Bronchial epithelial cell (primary cell): ENCODE measurements at regions not wholly inside any gene's neighbourhood (a gene's known extent, or its start where the extent isn't known, plus 50 kb on each side); places are given as distances from the start of the nearest gene placed in this dataset.

ENCODE experiments used
- DNase-seq: peaks from one replicate; pipeline ENCODE4 v3.0.0-alpha.2; 2010; ENCODE audit warnings: low read depth
- FAIRE-seq: peaks from 2 replicates; lab custom pipeline; 2011; peaks lifted over from hg19 to GRCh38; lab: Jason Lieb, UNC
- H3K27me3 ChIP-seq: 2 replicates; pipeline ENCODE4 v1.5.1; 2011; ENCODE audit warnings: low read length; ENCODE audit not compliant: control insufficient read depth, insufficient read depth
- H3K36me3 ChIP-seq: 2 replicates; pipeline ENCODE4 v1.5.1; 2011; ENCODE audit warnings: low read length; ENCODE audit not compliant: control insufficient read depth, insufficient read depth
- H3K4me3 ChIP-seq: 2 replicates; pipeline ENCODE4 v1.5.1; 2011; ENCODE audit warnings: mild to moderate bottlenecking, low read depth, low read length, control low read depth
- TF ChIP-seq, protein P1 (sequence below): IDR thresholded peaks from 2 replicates; pipeline ENCODE4 v1.5.1; 2011; ENCODE audit warnings: mild to moderate bottlenecking, moderate library complexity, low read length, control low read depth, inconsistent platforms; ENCODE audit not compliant: insufficient read depth, severe bottlenecking

- no peaks in the 10 kb centered on the region for H3K36me3 ChIP-seq
- no peak overlapping the region for H3K4me3 ChIP-seq
- TF ChIP-seq, protein P1, sequence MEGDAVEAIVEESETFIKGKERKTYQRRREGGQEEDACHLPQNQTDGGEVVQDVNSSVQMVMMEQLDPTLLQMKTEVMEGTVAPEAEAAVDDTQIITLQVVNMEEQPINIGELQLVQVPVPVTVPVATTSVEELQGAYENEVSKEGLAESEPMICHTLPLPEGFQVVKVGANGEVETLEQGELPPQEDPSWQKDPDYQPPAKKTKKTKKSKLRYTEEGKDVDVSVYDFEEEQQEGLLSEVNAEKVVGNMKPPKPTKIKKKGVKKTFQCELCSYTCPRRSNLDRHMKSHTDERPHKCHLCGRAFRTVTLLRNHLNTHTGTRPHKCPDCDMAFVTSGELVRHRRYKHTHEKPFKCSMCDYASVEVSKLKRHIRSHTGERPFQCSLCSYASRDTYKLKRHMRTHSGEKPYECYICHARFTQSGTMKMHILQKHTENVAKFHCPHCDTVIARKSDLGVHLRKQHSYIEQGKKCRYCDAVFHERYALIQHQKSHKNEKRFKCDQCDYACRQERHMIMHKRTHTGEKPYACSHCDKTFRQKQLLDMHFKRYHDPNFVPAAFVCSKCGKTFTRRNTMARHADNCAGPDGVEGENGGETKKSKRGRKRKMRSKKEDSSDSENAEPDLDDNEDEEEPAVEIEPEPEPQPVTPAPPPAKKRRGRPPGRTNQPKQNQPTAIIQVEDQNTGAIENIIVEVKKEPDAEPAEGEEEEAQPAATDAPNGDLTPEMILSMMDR = no peak
- DNase-seq (no peak), FAIRE-seq (no peak)
- no peaks in the 10 kb centered on the region for H3K27me3 ChIP-seq
Observed at GRCh38 chr4:45910511-45910910, 213.3 kb downstream of the GABRG1 start.

- Histone ChIP-seq H3K27me3 (no peaks in the 10 kb centered on the region), H3K36me3 (no peaks in the 10 kb centered on the region), H3K4me3 (no peak overlapping the region)
- FAIRE-seq (no peak), DNase-seq (no peak)
- TF ChIP-seq, protein P1 = no peak
Observed at GRCh38 chr4:45897946-45898585, 225.8 kb downstream of the GABRG1 start.

DNA sequence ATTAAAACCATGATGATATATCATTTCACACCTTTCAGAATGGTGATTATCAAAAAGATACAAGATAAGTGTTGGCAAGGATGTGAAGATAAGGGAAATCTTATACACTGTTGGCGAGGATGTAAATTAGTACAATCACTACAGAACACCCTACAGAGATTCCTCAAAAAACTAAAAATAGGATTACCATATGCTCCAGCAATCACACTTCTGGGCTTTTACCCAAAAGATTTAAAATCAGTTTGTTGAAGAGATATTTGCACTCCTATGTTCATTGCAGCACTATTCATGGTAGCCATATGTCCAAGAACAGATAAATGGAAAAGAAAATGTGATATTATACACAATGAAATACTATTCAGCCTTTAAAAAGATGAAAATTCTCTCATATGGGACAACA lies 240.4 kb downstream of the GABRG1 start:
- Histone ChIP-seq H3K4me3 (no peak overlapping the region), H3K27me3 (no peaks in the 10 kb centered on the region), H3K36me3 (no peaks in the 10 kb centered on the region)
- no peak for FAIRE-seq
- no peak for DNase-seq
- TF ChIP-seq, protein P1 = no peak

DNA sequence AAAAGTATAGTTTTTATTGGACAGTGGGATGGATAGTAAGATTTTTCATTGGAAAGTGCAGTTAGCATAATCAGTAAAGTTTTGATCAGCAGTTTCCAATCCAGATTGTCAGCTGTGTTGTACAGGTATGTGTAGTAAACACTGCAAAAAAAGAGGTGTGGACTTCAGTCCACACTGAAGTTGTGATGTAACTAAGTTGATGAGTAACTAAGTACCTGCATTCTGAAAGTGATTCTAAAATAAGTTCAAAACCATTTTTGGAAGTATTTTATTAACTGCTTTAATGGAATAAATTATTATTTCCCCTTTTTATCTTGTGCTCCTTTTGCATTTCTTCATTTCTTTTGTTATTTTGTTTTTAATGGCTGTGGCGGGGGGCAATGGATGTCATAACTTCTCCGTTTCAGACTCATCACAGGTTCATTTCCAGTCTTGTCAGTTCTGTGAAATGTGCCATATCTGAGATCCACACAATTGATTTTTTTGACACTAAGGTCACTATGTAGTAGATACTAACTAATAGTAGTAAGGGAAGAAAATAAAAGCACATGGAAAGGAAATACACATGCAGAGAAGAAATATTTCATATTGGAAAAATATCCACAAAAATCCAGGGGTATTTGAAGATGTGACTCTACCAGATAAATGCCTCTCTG lies 247.5 kb downstream of the GABRG1 start:
- Histone ChIP-seq H3K36me3 (no peaks in the 10 kb centered on the region), H3K4me3 (no peak overlapping the region), H3K27me3 (no peaks in the 10 kb centered on the region)
- DNase-seq (no peak), FAIRE-seq (no peak)
- TF ChIP-seq, protein P1 = no peak

DNA sequence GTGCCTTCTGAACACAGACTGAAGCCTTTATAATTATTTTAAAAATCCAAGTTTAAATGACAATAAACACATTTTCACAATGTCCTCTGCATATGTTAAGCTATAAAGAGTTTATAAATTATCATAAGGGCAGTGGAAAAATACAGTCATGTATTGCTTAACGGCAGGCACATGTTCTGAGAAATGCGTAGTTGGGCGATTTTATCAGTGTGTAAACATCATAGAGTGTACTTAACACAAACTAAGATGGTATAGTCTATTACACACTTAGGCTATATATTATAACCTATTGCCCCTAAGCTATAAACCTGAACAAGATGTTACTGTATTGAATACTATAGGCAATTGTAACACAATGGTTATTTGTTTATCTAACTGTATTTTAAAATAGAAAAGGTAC lies 254.7 kb downstream of the GABRG1 start:
- Histone ChIP-seq H3K27me3 (no peaks in the 10 kb centered on the region), H3K4me3 (no peak overlapping the region), H3K36me3 (no peaks in the 10 kb centered on the region)
- TF ChIP-seq, protein P1 = no peak
- DNase-seq (no peak), FAIRE-seq (no peak)

DNA sequence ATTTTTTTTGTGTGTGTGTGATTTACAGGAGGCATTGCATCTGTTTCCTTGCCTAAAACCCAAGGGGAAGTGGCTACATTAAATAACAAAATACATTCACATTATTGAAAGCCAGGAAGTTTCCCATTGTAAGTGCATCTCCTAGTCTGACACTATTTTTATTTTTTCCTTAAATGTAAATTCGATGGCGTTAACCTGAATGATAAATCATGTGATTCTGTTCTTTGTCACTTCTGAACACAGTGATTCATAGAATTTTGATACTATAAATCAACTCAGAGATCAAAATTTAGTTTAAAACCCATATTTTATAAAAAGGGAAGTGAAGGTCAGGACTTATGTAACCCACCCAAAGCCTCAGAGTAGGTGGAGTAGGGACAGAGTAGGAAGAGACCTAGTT lies 258.1 kb downstream of the GABRG1 start:
- H3K36me3 ChIP-seq = no peaks in the 10 kb centered on the region
- TF ChIP-seq, protein P1 = no peak
- FAIRE-seq (no peak), DNase-seq (no peak)
- no peaks in the 10 kb centered on the region for H3K27me3 ChIP-seq
- H3K4me3 ChIP-seq = no peak overlapping the region
